ENCODE measurements at regions not wholly inside any gene's neighbourhood (a gene's known extent, or its start where the extent isn't known, plus 50 kb on each side); places are given as distances from the start of the nearest gene placed in this dataset.

GRCh38 chr2:129722306-129723019, 257.0 kb upstream of the RAB6C start:
- Histone ChIP-seq H3K9me3 (ENCODE audit: control insufficient read depth in 2 of 2, insufficient read depth in 1 of 2, low read depth in 1 of 2, low read length in 1 of 2) (no peaks in the 10 kb centered on the region), H3K4me3 (ENCODE audit: low read depth in 1 of 2, low read length in 2 of 2) (no peak overlapping the region), H3K36me3 (ENCODE audit: control insufficient read depth in 2 of 2, insufficient read depth in 2 of 2, low read length in 1 of 2) (no peaks in the 10 kb centered on the region), H3K4me1 (ENCODE audit: control insufficient read depth in 2 of 2, insufficient read depth in 2 of 2, low read length in 1 of 2) (peaks cover 3 to 10% of the 10 kb centered on the region in 2 donors), H3K27me3 (ENCODE audit: control insufficient read depth in 1 of 2, insufficient read depth in 2 of 2, low read length in 2 of 2) (no peaks in the 10 kb centered on the region), H3K27ac (ENCODE audit: low read depth in 2 of 2, low read length in 1 of 2) (no peak overlapping the region)
- WGBS, 2 donors: 71 to 76% methylated on average over 20 of the region's 20 CpGs

DNA sequence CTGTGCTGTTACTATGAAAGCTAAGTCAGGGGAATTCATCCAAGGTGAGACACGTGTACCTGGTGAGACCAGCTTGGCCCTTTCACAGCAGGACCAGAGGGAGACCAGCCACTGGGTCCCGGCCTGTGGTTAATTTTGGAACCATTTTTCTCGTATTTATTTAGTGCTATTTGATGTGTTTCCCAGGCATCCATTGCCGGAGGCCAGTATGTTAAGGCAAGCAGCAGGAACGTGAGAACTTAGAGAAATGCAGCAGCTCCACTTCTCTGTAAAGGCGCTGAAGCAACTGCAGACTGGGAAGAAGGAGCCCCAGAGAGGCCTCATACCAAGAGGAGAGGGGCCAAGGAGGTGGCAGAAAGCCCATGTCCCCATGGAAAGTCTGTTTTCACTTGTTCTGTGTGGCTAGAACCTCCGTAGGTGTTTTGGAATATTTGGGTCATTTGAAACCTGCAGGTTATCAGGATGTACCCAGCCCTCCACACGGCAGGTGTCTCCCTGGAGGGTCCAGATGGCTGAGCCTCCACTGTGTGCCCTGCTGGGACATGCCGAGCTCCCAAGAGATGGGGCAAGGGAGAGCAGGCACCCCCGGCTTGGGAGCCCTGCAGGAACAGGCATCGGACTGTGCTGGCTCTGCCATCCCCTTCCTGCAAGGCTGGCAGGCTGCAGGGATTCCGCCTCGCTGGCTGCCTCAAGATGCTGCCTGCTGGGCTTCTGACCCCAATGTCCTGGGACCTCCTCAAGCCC, 256.0 kb upstream of the RAB6C start:
- peaks cover 3 to 5% of the 10 kb centered on the region in 2 donors for H3K4me1 ChIP-seq (ENCODE audit: control insufficient read depth in 2 of 2, insufficient read depth in 2 of 2, low read length in 1 of 2)
- WGBS, 2 donors: 55 to 65% methylated on average over 13 of the region's 13 CpGs
- H3K27me3 ChIP-seq (ENCODE audit: control insufficient read depth in 1 of 2, insufficient read depth in 2 of 2, low read length in 2 of 2): no peaks in the 10 kb centered on the region
- H3K36me3 ChIP-seq (ENCODE audit: control insufficient read depth in 2 of 2, insufficient read depth in 2 of 2, low read length in 1 of 2): no peaks in the 10 kb centered on the region
- H3K4me3 ChIP-seq (ENCODE audit: low read depth in 1 of 2, low read length in 2 of 2): no peak overlapping the region
- H3K27ac ChIP-seq (ENCODE audit: low read depth in 2 of 2, low read length in 1 of 2): no peak overlapping the region
- H3K9me3 ChIP-seq (ENCODE audit: control insufficient read depth in 2 of 2, insufficient read depth in 1 of 2, low read depth in 1 of 2, low read length in 1 of 2): no peaks in the 10 kb centered on the region

DNA sequence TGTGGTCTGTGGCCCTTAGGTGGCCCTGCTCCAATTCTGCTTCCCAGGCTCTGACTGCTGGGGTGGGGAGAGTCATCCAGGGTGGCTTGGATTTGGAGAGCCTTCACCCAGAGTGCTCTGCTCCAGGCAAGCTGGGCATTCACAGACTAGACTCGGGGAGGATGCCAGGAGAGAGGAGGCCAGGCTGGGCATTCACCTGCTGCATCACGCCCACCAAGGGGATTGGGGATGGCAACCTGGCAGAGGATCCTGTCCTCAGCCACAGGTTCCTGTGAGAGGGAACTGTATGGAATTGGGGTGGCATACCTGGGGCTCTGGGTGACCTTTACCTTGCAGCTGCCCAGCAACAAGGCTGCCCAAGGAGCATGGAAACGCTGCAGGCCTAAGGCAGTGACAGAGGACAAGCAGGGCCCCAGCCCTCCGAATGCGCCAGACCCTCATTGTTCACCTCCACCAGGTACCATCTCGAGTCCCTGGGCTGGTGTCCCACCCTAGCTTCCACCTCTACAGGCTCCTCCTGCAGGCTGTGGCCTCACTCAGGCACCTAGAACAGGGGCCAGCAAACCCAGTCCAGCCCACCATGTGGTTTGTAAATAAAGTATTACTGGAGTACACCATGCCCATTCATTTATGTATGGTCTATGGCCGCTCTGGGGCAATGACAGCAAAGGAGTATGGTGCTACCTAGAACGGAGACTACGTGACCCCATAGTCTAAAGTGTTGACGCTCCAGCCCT, 255.3 kb upstream of the RAB6C start:
- no peaks in the 10 kb centered on the region for H3K36me3 ChIP-seq (ENCODE audit: control insufficient read depth in 2 of 2, insufficient read depth in 2 of 2, low read length in 1 of 2)
- no peak overlapping the region for H3K4me3 ChIP-seq (ENCODE audit: low read depth in 1 of 2, low read length in 2 of 2)
- no peaks in the 10 kb centered on the region for H3K27me3 ChIP-seq (ENCODE audit: control insufficient read depth in 1 of 2, insufficient read depth in 2 of 2, low read length in 2 of 2)
- H3K9me3 ChIP-seq (ENCODE audit: control insufficient read depth in 2 of 2, insufficient read depth in 1 of 2, low read depth in 1 of 2, low read length in 1 of 2): no peaks in the 10 kb centered on the region
- peaks cover 3 to 5% of the 10 kb centered on the region in 2 donors for H3K4me1 ChIP-seq (ENCODE audit: control insufficient read depth in 2 of 2, insufficient read depth in 2 of 2, low read length in 1 of 2)
- no peak overlapping the region for H3K27ac ChIP-seq (ENCODE audit: low read depth in 2 of 2, low read length in 1 of 2)
- 81 to 89% methylated on average over 10 of the region's 10 CpGs for WGBS, 2 donors

- WGBS, 2 donors: 45 to 61% methylated on average over 5 of the region's 5 CpGs
- Histone ChIP-seq H3K9me3 (ENCODE audit: control insufficient read depth in 2 of 2, insufficient read depth in 1 of 2, low read depth in 1 of 2, low read length in 1 of 2) (no peaks in the 10 kb centered on the region), H3K4me1 (ENCODE audit: control insufficient read depth in 2 of 2, insufficient read depth in 2 of 2, low read length in 1 of 2) (peaks cover 3 to 5% of the 10 kb centered on the region in 2 donors), H3K4me3 (ENCODE audit: low read depth in 1 of 2, low read length in 2 of 2) (no peak overlapping the region), H3K27me3 (ENCODE audit: control insufficient read depth in 1 of 2, insufficient read depth in 2 of 2, low read length in 2 of 2) (no peaks in the 10 kb centered on the region), H3K36me3 (ENCODE audit: control insufficient read depth in 2 of 2, insufficient read depth in 2 of 2, low read length in 1 of 2) (no peaks in the 10 kb centered on the region), H3K27ac (ENCODE audit: low read depth in 2 of 2, low read length in 1 of 2) (no peak overlapping the region)
Measured at GRCh38 chr2:129726216-129726615, 253.2 kb upstream of the RAB6C start.

DNA sequence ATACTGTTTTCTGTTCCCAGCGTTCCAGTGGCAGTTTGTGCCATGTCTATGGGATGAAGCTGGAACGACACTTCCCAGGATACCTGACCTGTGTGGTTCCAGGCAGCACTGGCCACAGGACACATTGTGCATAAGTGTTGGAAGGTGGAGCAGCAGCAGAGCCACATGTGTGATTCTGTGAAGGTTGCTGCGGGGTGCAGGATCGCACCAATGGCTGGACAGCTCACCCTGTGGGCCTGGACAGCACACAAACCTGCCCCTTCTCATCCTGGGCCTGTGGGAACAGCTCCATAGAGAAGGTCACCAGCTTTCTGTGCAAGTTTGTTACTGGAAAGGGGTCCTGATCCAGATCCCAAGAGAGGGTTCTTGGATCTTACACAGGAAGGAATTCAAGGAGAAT, 252.2 kb upstream of the RAB6C start:
- H3K27me3 ChIP-seq (ENCODE audit: control insufficient read depth in 1 of 2, insufficient read depth in 2 of 2, low read length in 2 of 2): no peaks in the 10 kb centered on the region
- 90% methylated on average over 4 of the region's 4 CpGs for WGBS, 2 donors
- H3K27ac ChIP-seq (ENCODE audit: low read depth in 2 of 2, low read length in 1 of 2): no peak overlapping the region
- no peak overlapping the region for H3K4me3 ChIP-seq (ENCODE audit: low read depth in 1 of 2, low read length in 2 of 2)
- no peaks in the 10 kb centered on the region for H3K9me3 ChIP-seq (ENCODE audit: control insufficient read depth in 2 of 2, insufficient read depth in 1 of 2, low read depth in 1 of 2, low read length in 1 of 2)
- H3K4me1 ChIP-seq (ENCODE audit: control insufficient read depth in 2 of 2, insufficient read depth in 2 of 2, low read length in 1 of 2): peaks cover 3 to 5% of the 10 kb centered on the region in 2 donors
- no peaks in the 10 kb centered on the region for H3K36me3 ChIP-seq (ENCODE audit: control insufficient read depth in 2 of 2, insufficient read depth in 2 of 2, low read length in 1 of 2)

- H3K27ac ChIP-seq (ENCODE audit: low read depth in 2 of 2, low read length in 1 of 2): no peak overlapping the region
- H3K4me1 ChIP-seq (ENCODE audit: control insufficient read depth in 2 of 2, insufficient read depth in 2 of 2, low read length in 1 of 2): peaks cover 0 to 2% of the 10 kb centered on the region in 2 donors
- no peaks in the 10 kb centered on the region for H3K27me3 ChIP-seq (ENCODE audit: control insufficient read depth in 1 of 2, insufficient read depth in 2 of 2, low read length in 2 of 2)
- 82 to 88% methylated on average over 11 to 14 of the region's 14 CpGs for WGBS, 2 donors
- no peaks in the 10 kb centered on the region for H3K36me3 ChIP-seq (ENCODE audit: control insufficient read depth in 2 of 2, insufficient read depth in 2 of 2, low read length in 1 of 2)
- no peaks in the 10 kb centered on the region for H3K9me3 ChIP-seq (ENCODE audit: control insufficient read depth in 2 of 2, insufficient read depth in 1 of 2, low read depth in 1 of 2, low read length in 1 of 2)
- no peak overlapping the region for H3K4me3 ChIP-seq (ENCODE audit: low read depth in 1 of 2, low read length in 2 of 2)
Measured at GRCh38 chr2:129728035-129728972, 251.2 kb upstream of the RAB6C start.

- WGBS, 2 donors: 91 to 92% methylated on average over 9 of the region's 9 CpGs
- no peak overlapping the region for H3K4me3 ChIP-seq (ENCODE audit: low read depth in 1 of 2, low read length in 2 of 2)
- no peak overlapping the region for H3K27ac ChIP-seq (ENCODE audit: low read depth in 2 of 2, low read length in 1 of 2)
- no peaks in the 10 kb centered on the region for H3K27me3 ChIP-seq (ENCODE audit: control insufficient read depth in 1 of 2, insufficient read depth in 2 of 2, low read length in 2 of 2)
- no peaks in the 10 kb centered on the region for H3K9me3 ChIP-seq (ENCODE audit: control insufficient read depth in 2 of 2, insufficient read depth in 1 of 2, low read depth in 1 of 2, low read length in 1 of 2)
- peaks cover 0 to 2% of the 10 kb centered on the region in 2 donors for H3K4me1 ChIP-seq (ENCODE audit: control insufficient read depth in 2 of 2, insufficient read depth in 2 of 2, low read length in 1 of 2)
- H3K36me3 ChIP-seq (ENCODE audit: control insufficient read depth in 2 of 2, insufficient read depth in 2 of 2, low read length in 1 of 2): no peaks in the 10 kb centered on the region
Measured at GRCh38 chr2:129729011-129729410, 250.5 kb upstream of the RAB6C start.

- no peak overlapping the region for H3K27ac ChIP-seq (ENCODE audit: low read depth in 2 of 2, low read length in 1 of 2)
- H3K36me3 ChIP-seq (ENCODE audit: control insufficient read depth in 2 of 2, insufficient read depth in 2 of 2, low read length in 1 of 2): no peaks in the 10 kb centered on the region
- no peaks in the 10 kb centered on the region for H3K9me3 ChIP-seq (ENCODE audit: control insufficient read depth in 2 of 2, insufficient read depth in 1 of 2, low read depth in 1 of 2, low read length in 1 of 2)
- no peak overlapping the region for H3K4me3 ChIP-seq (ENCODE audit: low read depth in 1 of 2, low read length in 2 of 2)
- H3K4me1 ChIP-seq (ENCODE audit: control insufficient read depth in 2 of 2, insufficient read depth in 2 of 2, low read length in 1 of 2): peaks cover 0 to 2% of the 10 kb centered on the region in 2 donors
- H3K27me3 ChIP-seq (ENCODE audit: control insufficient read depth in 1 of 2, insufficient read depth in 2 of 2, low read length in 2 of 2): no peaks in the 10 kb centered on the region
- WGBS, 2 donors: 90 to 96% methylated on average over 4 of the region's 4 CpGs
Measured at GRCh38 chr2:129729646-129730045, 249.8 kb upstream of the RAB6C start.

DNA sequence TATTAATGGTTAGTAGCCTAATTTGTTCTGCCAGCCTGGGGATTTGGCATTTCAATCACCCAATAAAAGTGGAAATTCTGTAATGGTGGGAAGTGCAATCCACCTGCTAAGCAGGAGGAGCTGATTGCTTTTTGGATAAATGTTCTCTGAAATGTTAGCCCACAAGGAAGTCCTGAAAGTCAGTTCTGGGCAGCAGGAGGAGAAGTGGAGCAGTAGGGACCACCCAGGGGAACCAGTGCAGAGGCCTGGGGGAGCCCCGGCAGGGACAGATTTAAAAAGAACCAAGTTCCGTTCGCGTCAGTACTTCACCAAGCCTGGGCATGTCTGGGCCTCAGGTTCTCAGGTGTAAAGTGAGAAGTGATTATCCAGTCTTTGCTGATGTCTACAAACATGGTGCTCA, 248.5 kb upstream of the RAB6C start:
- peaks cover 0 to under 1% of the 10 kb centered on the region in 2 donors for H3K9me3 ChIP-seq (ENCODE audit: control insufficient read depth in 2 of 2, insufficient read depth in 1 of 2, low read depth in 1 of 2, low read length in 1 of 2)
- H3K36me3 ChIP-seq (ENCODE audit: control insufficient read depth in 2 of 2, insufficient read depth in 2 of 2, low read length in 1 of 2): no peaks in the 10 kb centered on the region
- no peak overlapping the region for H3K27ac ChIP-seq (ENCODE audit: low read depth in 2 of 2, low read length in 1 of 2)
- 52 to 80% methylated on average over 4 of the region's 4 CpGs for WGBS, 2 donors
- H3K4me1 ChIP-seq (ENCODE audit: control insufficient read depth in 2 of 2, insufficient read depth in 2 of 2, low read length in 1 of 2): peaks cover 0 to 2% of the 10 kb centered on the region in 2 donors
- no peak overlapping the region for H3K4me3 ChIP-seq (ENCODE audit: low read depth in 1 of 2, low read length in 2 of 2)
- H3K27me3 ChIP-seq (ENCODE audit: control insufficient read depth in 1 of 2, insufficient read depth in 2 of 2, low read length in 2 of 2): no peaks in the 10 kb centered on the region
